Mucosa of descending colon (tissue), 3 donors: ENCODE measurements at regions not wholly inside any gene's neighbourhood (a gene's known extent, or its start where the extent isn't known, plus 50 kb on each side); places are given as distances from the start of the nearest gene placed in this dataset.

ENCODE experiments used
- ATAC-seq: fragments of 200-7000 bp; cut with Tn5 transposase; one replicate; pipeline ENCODE4 v1.9.1; 2020; ENCODE audit warnings: mild to moderate bottlenecking, moderate library complexity
- DNase-seq, 3 donors: peaks; one replicate each; pipeline ENCODE4 v3.0.0-alpha.2; 2020
- H3K36me3 ChIP-seq: fragments of 200-600 bp; one replicate; pipeline ENCODE4 v1.8.0; 2021; ENCODE audit warnings: low read depth, mild to moderate bottlenecking
- H3K4me1 ChIP-seq: fragments of 200-600 bp; one replicate; pipeline ENCODE4 v1.8.0; 2021; ENCODE audit warnings: low read depth, mild to moderate bottlenecking
- H3K4me3 ChIP-seq: fragments of 200-600 bp; one replicate; pipeline ENCODE4 v1.8.0; 2021; ENCODE audit warnings: mild to moderate bottlenecking
- H3K9me3 ChIP-seq: fragments of 200-600 bp; one replicate; pipeline ENCODE4 v1.8.0; 2021; ENCODE audit warnings: mild to moderate bottlenecking
- CTCF ChIP-seq: fragments of 200-600 bp; IDR thresholded peaks from one replicate; pipeline ENCODE4 v1.8.0; 2022; ENCODE audit warnings: antibody characterized with exemption, mild to moderate bottlenecking
- intact Hi-C, 2 donors: fragments of 100-400 bp; cut with DNase I in 1 of 2; cut with micrococcal nuclease in 1 of 2; formaldehyde crosslinking; loops; one replicate each; pipeline versions ENCODE4 v1.11.0 to v1.11.1; 2022; cut with DNase I, micrococcal nuclease
- donor health status: DM: no; HTN: no; CAD: no; lungs with moderate emphysema.
- donor health status: DM: no; HTN: no; CAD: no.
- donor health status: DM: no; HTN: yes; CAD: no.

DNA sequence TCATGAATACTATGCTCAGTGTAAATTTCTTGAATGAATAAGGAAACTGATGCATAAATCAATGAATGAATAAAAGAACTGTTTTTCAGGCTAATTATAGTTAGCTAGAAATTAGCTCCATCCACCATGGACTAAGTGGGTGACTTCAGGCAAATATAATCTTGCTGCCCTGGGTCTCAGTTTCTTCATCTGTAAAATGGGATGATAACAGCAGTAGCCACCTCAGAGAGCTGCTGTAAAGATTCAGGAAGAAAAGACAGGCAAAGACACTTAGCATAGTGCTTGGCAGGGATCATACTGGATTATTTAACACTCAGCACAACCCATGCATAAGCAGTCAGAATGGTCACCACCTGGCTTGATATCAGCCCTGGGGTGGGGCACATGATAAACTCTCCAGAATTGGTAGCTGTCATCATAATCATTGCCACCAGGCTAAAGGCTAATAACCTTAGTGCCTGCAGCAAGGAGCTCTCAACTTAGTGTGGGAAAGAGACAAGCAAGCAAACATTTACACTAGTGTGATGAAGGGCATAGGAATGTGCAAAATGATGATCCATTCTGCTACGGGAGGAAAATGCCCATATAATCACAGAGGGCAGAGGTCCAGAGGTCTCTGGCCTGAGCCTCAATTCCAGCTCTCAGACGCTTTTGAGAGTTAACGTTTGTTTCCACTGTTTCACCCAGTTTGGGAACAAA lies 234.7 kb upstream of the TBX3 start:
- no peaks in the 10 kb centered on the region for H3K4me1 ChIP-seq
- ATAC-seq: peak; percentile 79
- no peaks in the 10 kb centered on the region for H3K36me3 ChIP-seq
- no peaks in the 10 kb centered on the region for H3K9me3 ChIP-seq
- DNase-seq: peak in 2 of 3 donors; percentile 32 to 68
- intact Hi-C loops: no loop called here
- no peak overlapping the region for H3K4me3 ChIP-seq
- TF ChIP-seq CTCF: no peak

DNA sequence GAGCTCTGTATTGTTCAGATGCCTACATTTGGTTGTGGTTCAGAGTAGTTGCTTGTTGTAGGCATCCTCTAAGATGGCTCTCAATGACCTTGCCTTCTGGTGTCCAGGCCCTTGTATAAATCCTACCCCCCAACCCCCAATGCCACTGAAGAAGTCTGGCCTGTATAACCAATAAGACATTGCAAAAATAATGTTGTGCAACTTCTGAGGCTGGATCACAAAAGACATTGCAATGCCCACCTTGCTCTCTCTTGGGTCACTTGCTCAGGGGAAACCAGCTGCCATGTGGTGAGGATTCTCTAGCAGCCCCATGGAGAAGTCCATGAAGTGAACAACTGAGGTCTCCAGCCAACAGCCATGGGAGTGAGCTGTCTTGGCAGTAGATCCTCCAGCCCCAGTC lies 234.0 kb upstream of the TBX3 start:
- Histone ChIP-seq H3K4me1 (no peaks in the 10 kb centered on the region), H3K9me3 (no peaks in the 10 kb centered on the region), H3K4me3 (no peak overlapping the region), H3K36me3 (no peaks in the 10 kb centered on the region)
- TF ChIP-seq CTCF: no peak
- ATAC-seq (no peak), DNase-seq (no peak)
- intact Hi-C loops: no loop called here

- TF ChIP-seq CTCF: no peak
Measured at GRCh38 chr12:114917307-114917706, 233.3 kb upstream of the TBX3 start.

DNA sequence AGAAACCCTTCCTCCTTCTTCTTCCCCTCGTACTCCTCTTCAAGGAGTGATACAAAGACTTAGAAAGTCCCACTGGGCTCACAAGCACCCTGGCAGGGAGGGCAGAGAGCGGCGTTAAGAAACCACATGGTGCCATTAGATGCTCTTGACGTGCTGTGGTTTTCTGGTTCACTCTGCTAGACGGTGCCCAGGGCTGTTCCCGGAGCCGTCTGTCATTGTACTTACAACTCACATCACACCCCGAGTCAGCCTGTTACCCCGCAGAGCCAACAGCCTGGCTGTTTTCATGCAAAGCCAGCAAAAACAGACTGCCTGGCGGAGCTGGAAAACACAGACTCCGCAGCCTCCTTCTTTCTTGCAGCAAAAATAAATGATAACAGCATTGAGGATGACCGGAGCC lies 232.6 kb upstream of the TBX3 start:
- no peaks in the 10 kb centered on the region for H3K36me3 ChIP-seq
- intact Hi-C loops: no loop called here
- TF ChIP-seq CTCF: no peak
- no peak overlapping the region for H3K4me3 ChIP-seq
- H3K9me3 ChIP-seq: no peaks in the 10 kb centered on the region
- DNase-seq (no peak), ATAC-seq (no peak)
- no peaks in the 10 kb centered on the region for H3K4me1 ChIP-seq

More at GRCh38 chr12:114917307-114917706, 233.3 kb upstream of the TBX3 start:
- Histone ChIP-seq H3K4me3 (no peak overlapping the region), H3K9me3 (no peaks in the 10 kb centered on the region), H3K36me3 (no peaks in the 10 kb centered on the region), H3K4me1 (no peaks in the 10 kb centered on the region)
- DNase-seq: no peak
- intact Hi-C loops: no loop called here
- ATAC-seq: no peak

DNA sequence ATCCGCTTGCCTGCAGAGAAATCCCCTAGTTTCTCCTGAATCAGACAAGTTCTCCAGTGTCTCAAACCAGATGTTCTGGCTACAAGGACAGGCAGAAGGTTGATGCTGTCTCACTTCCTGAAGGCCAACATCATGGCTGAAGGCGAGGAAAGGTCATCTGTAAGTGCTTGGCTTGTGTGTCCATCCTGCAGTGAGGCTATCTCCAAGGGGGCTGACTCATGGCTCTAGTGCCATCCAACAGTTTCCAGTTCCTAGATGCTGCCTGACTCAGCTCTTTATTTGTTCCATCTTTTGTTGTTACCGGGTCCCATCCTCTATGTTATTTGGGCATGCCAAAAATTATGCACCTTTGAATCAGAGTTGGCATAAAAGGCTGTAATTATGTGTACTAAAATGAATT lies 232.1 kb upstream of the TBX3 start:
- no peak overlapping the region for H3K4me3 ChIP-seq
- no peaks in the 10 kb centered on the region for H3K36me3 ChIP-seq
- ATAC-seq (no peak), DNase-seq (no peak)
- H3K4me1 ChIP-seq: no peaks in the 10 kb centered on the region
- no peak for TF ChIP-seq CTCF
- H3K9me3 ChIP-seq: no peaks in the 10 kb centered on the region
- intact Hi-C loops: no loop called here
